Astrocyte of the spinal cord (primary cell): ENCODE measurements at regions not wholly inside any gene's neighbourhood (a gene's known extent, or its start where the extent isn't known, plus 50 kb on each side); places are given as distances from the start of the nearest gene placed in this dataset.
"Not testable (repeated sequence)": the region's sequence is repeated elsewhere in the genome, so short reads cannot be mapped to it uniquely, and the experiment has no call there.

Experiments used
- DNase-seq: peaks from one replicate; pipeline ENCODE4 v3.0.0; 2011; ENCODE audit warnings: low read depth, low spot score
- H3K4me3 ChIP-seq: 2 replicates; pipeline ENCODE4 v1.5.1; 2011; ENCODE audit warnings: low read depth, mild to moderate bottlenecking, low read length, moderate library complexity
- CTCF ChIP-seq: IDR thresholded peaks from 2 replicates; pipeline ENCODE4 v1.5.1; 2012; ENCODE audit warnings: low read depth, mild to moderate bottlenecking, low read length, inconsistent platforms
- in situ Hi-C: cut with HindIII; loops from 2 replicates; pipeline ENCODE4 v1.10.0; 2017; ENCODE audit warnings: low sequenced_read_pairs

DNA sequence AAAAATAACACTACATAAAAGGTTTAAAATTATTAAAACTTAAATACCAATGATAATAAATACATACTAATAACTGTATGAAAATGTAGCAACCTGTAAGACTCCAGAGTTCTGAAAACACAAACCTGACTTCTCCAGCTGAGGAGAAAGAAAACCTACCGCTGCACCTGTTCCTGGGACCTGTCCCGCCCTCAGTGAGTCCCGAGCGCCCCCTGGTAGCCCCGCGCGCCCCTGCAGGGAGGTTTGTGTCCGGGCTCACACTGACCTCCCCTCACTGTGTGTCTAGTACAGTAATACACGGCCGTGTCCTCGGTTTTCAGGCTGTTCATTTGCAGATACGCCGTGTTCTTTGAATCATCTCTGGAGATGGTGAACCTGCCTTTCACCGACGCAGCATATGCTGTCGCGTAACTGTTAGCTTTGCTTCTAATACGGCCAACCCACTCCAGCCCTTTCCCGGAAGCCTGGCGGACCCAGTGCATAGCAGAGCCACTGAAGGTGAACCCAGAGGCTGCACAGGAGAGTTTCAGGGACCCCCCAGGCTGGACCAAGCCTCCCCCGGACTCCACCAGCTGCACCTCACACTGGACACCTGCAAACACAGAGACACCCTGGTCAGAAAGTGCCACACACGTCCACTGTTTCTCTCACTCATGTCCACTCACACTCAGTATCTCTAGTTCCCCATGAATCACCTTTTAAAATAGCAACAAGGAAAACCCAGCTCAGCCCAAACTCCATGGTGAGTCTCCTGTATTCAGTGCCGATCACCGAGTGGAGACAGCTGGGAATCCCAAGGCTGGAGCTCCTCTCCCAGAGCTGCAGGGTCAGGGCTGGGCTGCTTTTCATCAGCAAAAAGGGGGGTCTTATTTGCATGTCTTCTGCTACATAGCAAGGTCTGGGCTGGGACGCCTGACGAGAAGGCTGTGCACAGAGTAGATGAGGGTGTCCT is 1276.3 kb downstream of the TMEM121 start:
- H3K4me3 ChIP-seq = no peak overlapping the region
- no peak for TF ChIP-seq CTCF
- in situ Hi-C loops = no loop called here
- no peak for DNase-seq

DNA sequence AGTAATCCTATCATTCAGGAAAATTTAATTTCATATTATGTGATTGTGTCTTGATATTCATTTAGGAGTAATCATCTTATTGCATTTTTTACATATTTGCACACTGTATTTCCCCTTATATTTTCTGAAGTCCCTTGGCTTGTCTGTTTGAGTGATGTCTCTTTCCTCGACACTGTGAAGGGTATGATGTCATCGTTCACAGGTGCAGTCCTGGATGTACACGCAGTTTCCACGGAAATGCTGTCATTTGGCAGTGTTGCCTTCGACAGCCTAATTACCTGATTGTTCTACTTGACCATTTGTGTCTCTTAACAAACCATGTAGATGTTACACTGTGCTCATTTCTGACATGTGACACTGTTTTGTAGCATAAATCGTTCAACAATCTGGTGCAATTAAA is 1277.0 kb downstream of the TMEM121 start:
- no peak for DNase-seq
- H3K4me3 ChIP-seq = no peak overlapping the region
- in situ Hi-C loops = no loop called here
- no peak for TF ChIP-seq CTCF

- DNase-seq = no peak
- H3K4me3 ChIP-seq = no peak overlapping the region
- no peak for TF ChIP-seq CTCF
These were observed 1281.1 kb downstream of the TMEM121 start for GRCh38 chr14:106807493-106807892.

DNA sequence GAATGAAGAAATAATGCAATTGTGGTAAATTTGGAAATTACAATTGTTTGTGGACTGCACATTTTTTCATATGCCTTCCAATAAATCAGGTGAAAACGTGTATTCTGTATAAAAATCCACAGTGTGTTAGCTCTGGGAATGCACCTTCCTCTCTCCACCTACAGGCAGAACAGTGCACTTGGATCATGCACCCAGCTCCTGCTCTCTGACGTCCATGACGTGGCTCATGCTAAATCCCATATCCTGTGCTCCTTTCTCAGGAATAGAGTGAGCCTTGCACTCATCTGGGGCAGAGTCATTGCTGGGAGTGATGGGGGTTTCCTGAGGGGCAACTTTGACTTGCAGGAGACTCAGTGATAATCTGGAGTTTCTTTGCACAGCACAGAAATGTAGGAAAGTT is 1282.1 kb downstream of the TMEM121 start:
- DNase-seq = no peak
- no peak for TF ChIP-seq CTCF
- in situ Hi-C loops = no loop called here
- no peak overlapping the region for H3K4me3 ChIP-seq

More at GRCh38 chr14:106807493-106807892, 1281.1 kb downstream of the TMEM121 start:
- in situ Hi-C loops = no loop called here

GRCh38 chr14:106808907-106809306 is 1282.5 kb downstream of the TMEM121 start:
- DNase-seq = no peak
- no peak for TF ChIP-seq CTCF
- in situ Hi-C loops = no loop called here
- H3K4me3 ChIP-seq = no peak overlapping the region

DNA sequence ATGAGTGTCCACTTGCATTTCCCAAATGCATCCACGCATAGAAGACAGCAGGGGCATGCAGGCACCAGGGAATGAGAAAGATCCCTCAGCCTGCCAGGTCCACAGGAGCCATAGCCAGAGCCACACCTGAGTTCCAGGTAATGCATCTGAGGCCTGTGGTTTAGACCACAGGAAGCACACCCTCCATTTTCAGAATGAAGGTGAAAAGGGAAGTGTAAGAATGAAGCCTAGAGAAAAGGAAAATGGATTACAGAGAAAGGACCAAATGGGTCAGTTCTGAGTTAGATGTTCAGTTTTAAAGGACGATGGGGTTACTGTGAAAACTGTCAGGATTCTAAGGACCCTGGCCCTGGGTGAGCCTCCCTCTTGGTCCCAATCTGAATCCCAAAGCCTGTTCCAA is 1283.2 kb downstream of the TMEM121 start:
- no peak for DNase-seq
- no peak for TF ChIP-seq CTCF
- no peak overlapping the region for H3K4me3 ChIP-seq
- in situ Hi-C loops = no loop called here

DNA sequence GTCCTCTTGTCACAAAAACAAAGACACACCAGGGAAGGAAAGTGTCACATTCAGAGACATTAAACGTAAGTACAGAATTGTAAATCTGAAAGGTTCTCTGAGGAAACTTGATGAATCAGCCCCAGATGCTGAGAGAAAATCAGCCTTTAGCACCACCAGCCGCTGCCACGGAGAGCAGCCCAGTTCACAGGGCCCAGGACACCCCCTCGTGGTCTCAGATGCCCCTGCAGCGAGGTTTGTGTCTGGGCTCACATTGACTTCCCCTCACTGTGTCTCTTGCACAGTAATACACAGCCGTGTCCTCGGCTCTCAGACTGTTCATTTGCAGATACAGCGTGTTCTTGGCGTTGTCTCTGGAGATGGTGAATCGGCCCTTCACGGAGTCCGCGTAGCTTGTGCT is 1283.8 kb downstream of the TMEM121 start:
- in situ Hi-C loops, DNase-seq, H3K4me3 ChIP-seq: not testable (repeated sequence)
